ENCODE measurements at regions not wholly inside any gene's neighbourhood (a gene's known extent, or its start where the extent isn't known, plus 50 kb on each side); places are given as distances from the start of the nearest gene placed in this dataset.

- TF ChIP-seq POLR2AphosphoS5 (IDR thresholded peaks at IDR 0.05; ENCODE audit: borderline replicate concordance, low read depth, low read length) (no peak), EZH2 (IDR thresholded peaks at IDR 0.05) (no peak), FOXP2 (optimal IDR thresholded peaks at IDR 0.05; ENCODE audit: control extremely low read depth, extremely low read length, insufficient read depth) (no peak)
- Histone ChIP-seq H3K4me3 (no peak overlapping the region), H3K9ac (ENCODE audit: insufficient read length) (no peak overlapping the region), H3K36me3 (ENCODE audit: insufficient read depth, low read length) (no peaks in the 10 kb centered on the region), H3K27ac (no peak overlapping the region), H3K9me3 (ENCODE audit: low read depth, low read length) (no peaks in the 10 kb centered on the region)
- DNase-seq (ENCODE audit: low read depth, low spot score) = no peak
Measured at GRCh38 chr2:39511605-39512433, 74.7 kb upstream of the MAP4K3 start.

DNA sequence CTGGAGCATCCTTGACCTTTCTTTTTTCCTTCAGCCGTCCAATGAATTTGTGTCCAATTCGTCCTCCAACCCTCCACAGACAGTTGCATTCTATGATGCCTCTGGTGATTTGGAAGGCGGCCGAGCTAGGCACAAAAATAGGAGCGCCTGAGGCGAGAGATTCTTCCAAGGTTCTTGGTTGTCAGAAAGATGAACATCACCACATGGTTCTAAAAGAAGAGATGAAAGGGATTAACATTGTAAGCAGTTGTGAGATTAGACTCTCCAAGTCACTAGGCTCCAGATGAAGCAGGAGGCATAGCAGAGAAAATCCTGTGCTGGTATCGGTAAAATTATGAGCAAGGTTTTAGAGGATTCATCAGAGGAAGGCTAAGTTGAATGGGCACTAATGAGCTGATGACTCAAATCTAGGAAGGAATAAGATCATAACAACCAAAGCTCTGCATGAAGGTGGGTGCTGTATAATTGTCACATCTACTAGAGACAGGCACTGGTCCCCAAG is 75.4 kb upstream of the MAP4K3 start:
- TF ChIP-seq POLR2AphosphoS5 (IDR thresholded peaks at IDR 0.05; ENCODE audit: borderline replicate concordance, low read depth, low read length) (no peak), EZH2 (IDR thresholded peaks at IDR 0.05) (no peak), FOXP2 (optimal IDR thresholded peaks at IDR 0.05; ENCODE audit: control extremely low read depth, extremely low read length, insufficient read depth) (no peak)
- no peak overlapping the region for H3K27ac ChIP-seq
- H3K9me3 ChIP-seq (ENCODE audit: low read depth, low read length) = no peaks in the 10 kb centered on the region

GRCh38 chr2:39512941-39513340 is 75.9 kb upstream of the MAP4K3 start:
- TF ChIP-seq POLR2AphosphoS5 (IDR thresholded peaks at IDR 0.05; ENCODE audit: borderline replicate concordance, low read depth, low read length) (no peak), EZH2 (IDR thresholded peaks at IDR 0.05) (no peak), FOXP2 (optimal IDR thresholded peaks at IDR 0.05; ENCODE audit: control extremely low read depth, extremely low read length, insufficient read depth) (no peak)
- no peak overlapping the region for H3K4me3 ChIP-seq
- no peak overlapping the region for H3K9ac ChIP-seq (ENCODE audit: insufficient read length)
- no peak for DNase-seq (ENCODE audit: low read depth, low spot score)
- no peaks in the 10 kb centered on the region for H3K9me3 ChIP-seq (ENCODE audit: low read depth, low read length)
- no peaks in the 10 kb centered on the region for H3K36me3 ChIP-seq (ENCODE audit: insufficient read depth, low read length)
- H3K27ac ChIP-seq = no peak overlapping the region

More for the DNA sequence above, 75.4 kb upstream of the MAP4K3 start:
- no peak overlapping the region for H3K9ac ChIP-seq (ENCODE audit: insufficient read length)
- no peaks in the 10 kb centered on the region for H3K36me3 ChIP-seq (ENCODE audit: insufficient read depth, low read length)
- DNase-seq (ENCODE audit: low read depth, low spot score) = no peak
- no peak overlapping the region for H3K4me3 ChIP-seq

DNA sequence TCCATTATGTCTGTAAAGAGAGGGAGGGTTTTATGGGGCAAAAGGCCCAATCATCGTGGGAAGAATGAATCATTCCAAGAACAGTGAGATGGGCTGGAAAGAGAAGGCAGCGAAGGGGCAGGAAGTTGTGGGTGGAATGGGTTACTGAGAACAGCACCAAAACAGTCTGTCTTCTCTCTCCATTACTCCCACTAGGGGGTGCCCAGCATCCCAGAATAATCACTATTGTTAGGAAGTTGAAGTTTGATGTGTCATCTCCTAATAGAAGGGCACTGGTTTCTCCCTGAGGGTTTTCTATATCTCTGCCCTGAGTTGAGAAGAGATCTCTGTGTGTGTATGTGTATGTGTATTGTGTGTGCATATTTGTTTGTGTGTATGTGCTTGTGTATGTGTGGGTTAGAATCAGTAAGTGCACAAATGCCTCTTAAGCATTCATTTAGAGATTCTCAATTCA is 76.6 kb upstream of the MAP4K3 start:
- no peak overlapping the region for H3K27ac ChIP-seq
- no peak overlapping the region for H3K4me3 ChIP-seq
- peak; percentile 39 for DNase-seq (ENCODE audit: low read depth, low spot score)
- TF ChIP-seq EZH2 (IDR thresholded peaks at IDR 0.05) = no peak
- no peak for TF ChIP-seq POLR2AphosphoS5 (IDR thresholded peaks at IDR 0.05; ENCODE audit: borderline replicate concordance, low read depth, low read length)
- TF ChIP-seq FOXP2 (optimal IDR thresholded peaks at IDR 0.05; ENCODE audit: control extremely low read depth, extremely low read length, insufficient read depth) = no peak
- H3K36me3 ChIP-seq (ENCODE audit: insufficient read depth, low read length) = no peaks in the 10 kb centered on the region
- no peaks in the 10 kb centered on the region for H3K9me3 ChIP-seq (ENCODE audit: low read depth, low read length)
- H3K9ac ChIP-seq (ENCODE audit: insufficient read length) = no peak overlapping the region

DNA sequence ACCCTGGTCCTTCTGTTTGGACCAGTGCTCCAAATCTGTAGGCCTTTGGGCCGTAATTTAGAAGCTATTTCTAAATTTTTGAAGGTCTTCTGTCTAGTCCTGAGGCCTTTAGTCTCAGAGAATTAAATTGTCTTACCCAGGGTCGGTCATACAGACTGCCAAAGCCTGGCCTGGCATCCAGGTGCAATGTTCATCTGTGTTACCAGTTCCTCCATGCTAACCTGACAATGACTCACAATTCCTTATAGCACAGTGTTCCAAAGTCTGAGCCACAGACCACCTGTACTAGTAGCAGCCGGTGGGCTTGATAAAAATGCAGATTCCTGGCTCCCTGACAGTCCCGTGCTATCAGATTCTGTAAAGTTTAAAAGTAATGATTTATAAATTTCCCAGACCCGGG is 77.7 kb upstream of the MAP4K3 start:
- DNase-seq (ENCODE audit: low read depth, low spot score) = no peak
- TF ChIP-seq POLR2AphosphoS5 (IDR thresholded peaks at IDR 0.05; ENCODE audit: borderline replicate concordance, low read depth, low read length) (no peak), EZH2 (IDR thresholded peaks at IDR 0.05) (no peak), FOXP2 (optimal IDR thresholded peaks at IDR 0.05; ENCODE audit: control extremely low read depth, extremely low read length, insufficient read depth) (no peak)
- Histone ChIP-seq H3K36me3 (ENCODE audit: insufficient read depth, low read length) (no peaks in the 10 kb centered on the region), H3K9me3 (ENCODE audit: low read depth, low read length) (no peaks in the 10 kb centered on the region), H3K9ac (ENCODE audit: insufficient read length) (no peak overlapping the region), H3K27ac (no peak overlapping the region), H3K4me3 (no peak overlapping the region)

DNA sequence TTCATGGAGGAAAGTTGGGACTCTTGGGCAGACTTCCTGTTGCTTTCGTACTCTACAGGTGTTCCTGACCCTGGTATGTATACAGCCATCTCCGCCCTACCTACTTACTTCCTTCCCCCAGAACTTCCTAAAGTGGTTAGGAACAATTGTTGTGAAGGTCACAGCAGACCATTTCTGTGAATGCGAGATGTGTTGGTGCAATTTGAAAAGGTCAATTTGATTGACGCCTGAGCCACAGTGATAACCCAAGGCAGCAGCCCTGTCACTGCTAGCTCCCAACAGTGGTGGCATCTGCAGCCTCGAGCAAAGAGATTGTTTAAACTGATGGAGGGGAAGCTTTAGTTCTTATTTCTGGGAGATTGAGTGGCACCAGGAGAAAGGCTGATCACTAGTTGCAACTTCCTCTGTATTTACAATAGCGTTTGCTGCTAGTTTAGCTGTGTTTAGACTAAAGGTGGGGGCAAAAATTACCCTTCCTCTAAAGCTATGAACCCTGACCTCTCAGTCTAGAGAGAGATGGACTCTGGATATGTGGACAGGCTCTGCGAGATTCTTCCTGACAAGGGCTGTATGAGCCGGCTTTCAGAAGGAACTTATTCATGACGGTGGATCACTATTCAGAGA is 78.3 kb upstream of the MAP4K3 start:
- Histone ChIP-seq H3K4me3 (no peak overlapping the region), H3K36me3 (ENCODE audit: insufficient read depth, low read length) (no peaks in the 10 kb centered on the region), H3K9ac (ENCODE audit: insufficient read length) (no peak overlapping the region), H3K9me3 (ENCODE audit: low read depth, low read length) (no peaks in the 10 kb centered on the region), H3K27ac (no peak overlapping the region)
- DNase-seq (ENCODE audit: low read depth, low spot score) = no peak
- TF ChIP-seq EZH2 (IDR thresholded peaks at IDR 0.05) = no peak
- TF ChIP-seq POLR2AphosphoS5 (IDR thresholded peaks at IDR 0.05; ENCODE audit: borderline replicate concordance, low read depth, low read length) = no peak
- TF ChIP-seq FOXP2 (optimal IDR thresholded peaks at IDR 0.05; ENCODE audit: control extremely low read depth, extremely low read length, insufficient read depth) = no peak

DNA sequence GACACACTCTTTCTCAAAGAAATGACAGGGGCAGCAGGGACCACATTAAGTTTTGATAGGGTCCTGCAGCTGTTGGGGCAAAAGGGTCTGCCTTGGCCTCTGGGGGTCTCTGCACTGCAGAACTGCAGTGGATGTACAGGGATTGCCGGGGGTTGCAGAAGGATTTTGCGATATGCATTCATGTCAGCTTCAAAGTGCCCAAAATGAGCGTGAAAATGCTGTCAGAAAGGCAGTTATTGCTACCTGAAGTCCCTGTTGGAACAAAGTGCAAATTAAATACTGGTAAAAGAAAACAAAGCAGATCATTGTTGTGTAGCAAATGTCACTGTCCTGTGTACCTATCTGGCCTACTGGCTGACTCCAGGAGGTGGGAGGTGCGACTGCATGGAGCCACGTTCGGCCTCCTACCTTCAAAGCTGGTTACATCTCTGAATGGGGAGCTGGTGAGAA is 78.8 kb upstream of the MAP4K3 start:
- no peaks in the 10 kb centered on the region for H3K9me3 ChIP-seq (ENCODE audit: low read depth, low read length)
- TF ChIP-seq POLR2AphosphoS5 (IDR thresholded peaks at IDR 0.05; ENCODE audit: borderline replicate concordance, low read depth, low read length) (no peak), FOXP2 (optimal IDR thresholded peaks at IDR 0.05; ENCODE audit: control extremely low read depth, extremely low read length, insufficient read depth) (no peak), EZH2 (IDR thresholded peaks at IDR 0.05) (no peak)
- H3K36me3 ChIP-seq (ENCODE audit: insufficient read depth, low read length) = no peaks in the 10 kb centered on the region
- H3K27ac ChIP-seq = no peak overlapping the region
- DNase-seq (ENCODE audit: low read depth, low spot score) = no peak
- no peak overlapping the region for H3K9ac ChIP-seq (ENCODE audit: insufficient read length)
- H3K4me3 ChIP-seq = no peak overlapping the region

DNA sequence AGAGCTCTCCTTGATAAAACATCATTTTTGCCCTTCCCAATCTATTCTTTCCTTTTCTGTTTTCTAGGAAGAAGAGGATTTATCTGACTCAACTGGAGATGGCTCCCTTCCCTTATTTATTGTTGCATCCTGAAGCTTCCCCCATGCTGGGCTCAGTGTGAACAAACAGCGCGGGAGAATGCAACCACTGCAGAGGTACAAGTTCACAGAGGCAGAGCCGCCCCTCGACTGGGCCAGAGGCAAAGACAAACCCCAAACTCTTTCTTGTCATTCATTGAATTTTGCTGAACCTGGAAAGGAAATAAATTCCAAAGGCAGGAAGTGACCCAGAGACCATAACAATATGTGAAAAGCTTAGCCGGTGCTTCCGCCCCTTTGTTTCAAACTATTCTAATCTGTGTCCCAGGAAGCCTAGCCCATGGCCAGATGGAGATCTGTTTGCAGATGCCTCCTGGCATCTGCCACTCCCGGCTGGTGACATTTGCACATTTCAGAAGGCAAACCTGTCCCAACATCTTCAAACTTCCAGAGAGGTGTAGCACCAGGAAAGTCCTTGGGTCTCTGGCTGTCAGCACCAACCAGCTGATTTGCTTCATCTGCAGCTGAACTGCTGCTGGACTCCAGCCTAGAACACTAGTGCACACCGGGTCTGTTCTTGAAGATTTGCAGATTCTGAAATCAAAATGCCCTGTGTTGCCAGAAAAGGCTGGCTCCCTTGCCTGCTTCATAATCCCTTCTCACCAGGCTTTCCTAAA is 79.4 kb upstream of the MAP4K3 start:
- Histone ChIP-seq H3K9ac (ENCODE audit: insufficient read length) (no peak overlapping the region), H3K36me3 (ENCODE audit: insufficient read depth, low read length) (no peaks in the 10 kb centered on the region), H3K9me3 (ENCODE audit: low read depth, low read length) (no peaks in the 10 kb centered on the region), H3K27ac (no peak overlapping the region), H3K4me3 (no peak overlapping the region)
- no peak for DNase-seq (ENCODE audit: low read depth, low spot score)
- TF ChIP-seq POLR2AphosphoS5 (IDR thresholded peaks at IDR 0.05; ENCODE audit: borderline replicate concordance, low read depth, low read length) (no peak), FOXP2 (optimal IDR thresholded peaks at IDR 0.05; ENCODE audit: control extremely low read depth, extremely low read length, insufficient read depth) (no peak), EZH2 (IDR thresholded peaks at IDR 0.05) (no peak)
